K562 (cell line): ENCODE measurements at regions not wholly inside any gene's neighbourhood (a gene's known extent, or its start where the extent isn't known, plus 50 kb on each side); places are given as distances from the start of the nearest gene placed in this dataset.
A peak's percentile ranks its signal among the peaks of the same experiment; 100 is the strongest.

ENCODE experiments used
- ATAC-seq: fragments of 200-7000 bp; cut with Tn5 transposase; 3 replicates; pipeline ENCODE4 v1.9.1; 2020; ENCODE audit warnings: moderate library complexity
- BruUV-seq: library from RNA; stranded (reverse); fragments of 400-500 nt; replicated peaks from 2 replicates; lab custom pipeline; 2021; lab: Mats Ljungman, UMichigan
- CTCF ChIA-PET: fragments of 300-600 bp; formaldehyde crosslinking; extraction: SDS; loops from one replicate; lab custom pipeline; 2021; ENCODE audit warnings: low intra/inter-chr PET ratio; lab: Yijun Ruan, JAX
- POLR2A ChIA-PET: fragments of 300-600, 350-650 bp; sonication (Branson Sonifier 250); formaldehyde crosslinking; extraction: SDS; loops from one replicate; lab custom pipeline; 2021; ENCODE audit warnings: antibody characterized with exemption, inconsistent platforms; lab: Yijun Ruan, JAX
- DNase-seq, 4 experiments: peaks; one replicate each; pipeline versions ENCODE4 v3.0.0 to v3.0.0-alpha.2; 2011 to 2018; ENCODE audit warnings: low spot score in 3 of 4, mixed read lengths in 3 of 4; ENCODE audit errors: extremely low read depth in 1 of 4
- FAIRE-seq: peaks from 2 replicates; lab custom pipeline; 2011; peaks lifted over from hg19 to GRCh38; lab: Jason Lieb, UNC
- H2AFZ ChIP-seq: 2 replicates; pipeline ENCODE4 v1.6.0; 2011; ENCODE audit warnings: low read depth, low read length, control low read depth, inconsistent platforms
- H3K27ac ChIP-seq: fragments of 200-600 bp; 3 replicates; pipeline ENCODE4 v1.8.0; 2011; ENCODE audit warnings: low read depth, mild to moderate bottlenecking, control low read depth, inconsistent platforms, low read length, moderate library complexity, mixed read lengths; ENCODE audit errors: extremely low read depth
- H3K27me3 ChIP-seq, 2 experiments: fragments of 300-600 bp in 1 of 2; 2 replicates in 1 of 2; 3 replicates in 1 of 2; pipeline versions ENCODE4 v1.6.0 to v1.8.0; 2011; ENCODE audit warnings: inconsistent platforms in 2 of 2, low read length in 2 of 2, mild to moderate bottlenecking in 1 of 2, mixed read lengths in 1 of 2, moderate library complexity in 1 of 2; ENCODE audit not compliant: control insufficient read depth in 2 of 2, insufficient read depth in 2 of 2
- H3K36me3 ChIP-seq: fragments of 300-600 bp; 3 replicates; pipeline ENCODE4 v1.8.0; 2011; ENCODE audit warnings: mild to moderate bottlenecking, low read length, inconsistent platforms; ENCODE audit not compliant: control insufficient read depth, insufficient read depth
- H3K4me1 ChIP-seq, 2 experiments: fragments of 200-600 bp in 1 of 2; replicated peaks in 1 of 2; 2 replicates in 1 of 2; 3 replicates in 1 of 2; pipeline versions ENCODE4 v1.5.1 to v1.8.0; 2011; ENCODE audit warnings: inconsistent platforms in 2 of 2, low read length in 2 of 2, mild to moderate bottlenecking in 1 of 2, mixed read lengths in 1 of 2, moderate library complexity in 1 of 2; ENCODE audit not compliant: control insufficient read depth in 2 of 2, insufficient read depth in 2 of 2
- H3K4me2 ChIP-seq: 2 replicates; pipeline ENCODE4 v1.6.1; 2011; ENCODE audit warnings: low read length, control low read depth, inconsistent platforms, mixed read lengths; ENCODE audit not compliant: insufficient read depth
- H3K4me3 ChIP-seq: fragments of 200-600 bp; sonication (generic), shearing (Covaris generic); 2 replicates; pipeline ENCODE4 v1.5.1; 2016; ENCODE audit warnings: control low read depth, inconsistent platforms
- H3K79me2 ChIP-seq: fragments of 200-600 bp; 3 replicates; pipeline ENCODE4 v1.8.0; 2011; ENCODE audit warnings: low read length, inconsistent platforms; ENCODE audit not compliant: control insufficient read depth, insufficient read depth
- H3K9ac ChIP-seq, 2 experiments: 2 replicates each; pipeline versions ENCODE4 v1.6.0 to v1.6.1; 2011; ENCODE audit warnings: low read depth in 2 of 2, low read length in 2 of 2, control low read depth in 1 of 2, inconsistent platforms in 1 of 2, mild to moderate bottlenecking in 1 of 2, mixed read lengths in 1 of 2; ENCODE audit not compliant: insufficient read depth in 1 of 2
- H3K9me1 ChIP-seq: one replicate; pipeline ENCODE4 v1.6.0; 2011; ENCODE audit warnings: inconsistent platforms, mild to moderate bottlenecking, low read length, moderate library complexity; ENCODE audit not compliant: control insufficient read depth, insufficient read depth
- H3K9me3 ChIP-seq: replicated peaks from 2 replicates; pipeline ENCODE4 v1.5.1; 2011; ENCODE audit warnings: low read depth, low read length, inconsistent platforms; ENCODE audit not compliant: control insufficient read depth, insufficient read depth
- H4K20me1 ChIP-seq: replicated peaks from 2 replicates; pipeline ENCODE4 v1.6.1; 2011; ENCODE audit warnings: low read length, inconsistent platforms, mixed read lengths; ENCODE audit not compliant: control insufficient read depth, insufficient read depth
- ARID4B ChIP-seq: sonication (generic); formaldehyde crosslinking; IDR thresholded peaks from 2 replicates; pipeline ENCODE4 v1.8.0; 2022; ENCODE audit warnings: mild to moderate bottlenecking, missing genetic modification reagents
- ETV6 ChIP-seq, 3 experiments: fragments of 150-350 bp in 1 of 3; sonication (generic) in 1 of 3; formaldehyde crosslinking in 1 of 3; IDR thresholded peaks; 2 replicates each; pipeline versions ENCODE4 v1.6.1 to v1.8.0; 2014 to 2022; ENCODE audit warnings: borderline replicate concordance in 2 of 3, low read depth in 2 of 3, antibody characterized with exemption in 1 of 3, low read length in 1 of 3, mild to moderate bottlenecking in 1 of 3, missing genetic modification reagents in 1 of 3
- NFATC3 ChIP-seq: fragments of 450-650 bp; IDR thresholded peaks from 2 replicates; pipeline ENCODE4 v1.6.1; 2017; ENCODE audit warnings: mild to moderate bottlenecking
- PHF21A ChIP-seq: fragments of 450-650 bp; IDR thresholded peaks from 2 replicates; pipeline ENCODE4 v1.6.1; 2017; ENCODE audit warnings: low read depth, borderline replicate concordance
- PPARD ChIP-seq: fragments of 250-450 bp; sonication (Bioruptor Pico); IDR thresholded peaks from 2 replicates; pipeline ENCODE4 v1.8.0; 2022; ENCODE audit warnings: inconsistent platforms, mild to moderate bottlenecking, moderate library complexity
- PRMT5 ChIP-seq: sonication (generic); formaldehyde crosslinking; IDR thresholded peaks from 2 replicates; pipeline ENCODE4 v1.5.0; 2020; ENCODE audit warnings: missing genetic modification reagents
- PYGO2 ChIP-seq: fragments of 450-650 bp; IDR thresholded peaks from 2 replicates; pipeline ENCODE4 v1.6.1; 2016; ENCODE audit warnings: mild to moderate bottlenecking, missing genetic modification characterization, moderate library complexity, missing compliant biosample characterization
- TCF7L2 ChIP-seq: fragments of 150-350 bp; IDR thresholded peaks from 2 replicates; pipeline ENCODE4 v1.6.1; 2016; ENCODE audit warnings: low read depth, mild to moderate bottlenecking, low read length, moderate library complexity
- ZNF140 ChIP-seq: fragments of 250-450 bp; sonication (Bioruptor Pico); IDR thresholded peaks from 2 replicates; pipeline ENCODE4 v1.8.0; 2021; ENCODE audit warnings: moderate library complexity, mild to moderate bottlenecking, inconsistent platforms
- ZNF707 ChIP-seq: fragments of 250-450 bp; sonication (Bioruptor Pico); conservative IDR thresholded peaks from 2 replicates; pipeline ENCODE4 v1.8.0; 2022; ENCODE audit warnings: inconsistent platforms, mild to moderate bottlenecking, moderate library complexity
- WGBS: fragments of 100-300 bp; shearing (Covaris generic); methylation state at CpG from one replicate; pipeline ENCODE4 v1.1.6; 2016; ENCODE audit warnings: low coverage, mixed read lengths; ENCODE audit not compliant: insufficient coverage; ENCODE audit errors: missing lambda C conversion rate; 5-methylcytosine and 5-hydroxymethylcytosine counted together
- in situ Hi-C: fragments of 300-500 bp; cut with MboI; formaldehyde crosslinking; loops from 4 replicates; pipeline ENCODE4 v1.15.0; 2018; ENCODE audit warnings: inconsistent platforms, mixed read lengths
- intact Hi-C: fragments of 100-400 bp; cut with micrococcal nuclease; formaldehyde crosslinking; loops from 2 replicates; pipeline ENCODE4 v1.14.2; 2022
- TF ChIP-seq, protein P1 (sequence below): IDR thresholded peaks from 2 replicates; pipeline ENCODE4 v1.6.1; 2011; ENCODE audit not compliant: insufficient read length; ENCODE audit errors: extremely low read depth
- TF ChIP-seq, protein P2 (sequence below): fragments of 450-650 bp; IDR thresholded peaks from 2 replicates; pipeline ENCODE4 v1.6.1; 2017; ENCODE audit warnings: mild to moderate bottlenecking, moderate library complexity

DNA sequence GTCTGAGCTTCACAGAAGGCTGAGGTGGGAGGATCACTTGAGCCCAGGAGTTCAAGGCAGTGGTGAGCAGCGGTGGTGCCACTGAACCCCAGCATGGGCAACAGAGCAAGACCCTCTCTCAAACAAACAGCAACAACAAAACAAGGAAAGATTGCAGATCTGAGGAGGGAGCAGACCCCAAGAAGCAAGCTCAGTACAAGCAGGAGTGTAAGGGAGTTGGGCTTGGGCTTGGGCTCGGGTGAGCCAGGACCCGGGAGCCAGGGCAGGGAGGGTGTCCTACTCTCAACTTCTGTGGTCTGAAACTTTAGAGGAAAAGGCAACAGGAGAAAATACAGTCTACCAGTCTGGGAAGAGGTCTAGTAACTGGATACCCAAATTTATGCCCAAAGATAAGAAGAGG, 92.0 kb upstream of the RAB12 start:
- POLR2A ChIA-PET: interaction anchor here (0.7 to 1.8 kb wide), 2 partner anchors 15 to 1121 kb away, joined by 4 to 5 read pairs; no protein-coding TSS in a partner anchor
- WGBS: 0% methylated on average over 3 of the region's 3 CpGs
- no peak overlapping the region for H3K9ac ChIP-seq
- no peak overlapping the region for H2AFZ ChIP-seq
- in situ Hi-C loops: no loop called here
- FAIRE-seq (peak; percentile 56), DNase-seq (no peak)
- H3K27me3 ChIP-seq: peaks cover 16 to 27% of the 10 kb centered on the region in 2 experiments; a peak in 3 of 5 replicates
- no peaks in the 10 kb centered on the region for H3K79me2 ChIP-seq
- no peak overlapping the region for H3K4me2 ChIP-seq
- H4K20me1 ChIP-seq: no peaks in the 10 kb centered on the region; the same call in 1 of the 2 replicates
- intact Hi-C loops: no loop called here
- TF ChIP-seq ZNF140 (CRISPR knock-in tag) (no peak), NFATC3 (no peak), TCF7L2 (no peak), PPARD (no peak), PHF21A (no peak), ETV6 (IDR thresholded peaks at IDR 0.05; ENCODE audit: borderline replicate concordance in 1 of 2, low read depth in 2 of 2, low read length in 1 of 2) (no peak), ETV6 (CRISPR knock-in tag; IDR thresholded peaks at IDR 0.05; ENCODE audit: borderline replicate concordance) (no peak), ZNF707 (no peak), PYGO2 (tag) (no peak), PRMT5 (no peak), ARID4B (CRISPR knock-in tag) (no peak)
- TF ChIP-seq, protein P1, sequence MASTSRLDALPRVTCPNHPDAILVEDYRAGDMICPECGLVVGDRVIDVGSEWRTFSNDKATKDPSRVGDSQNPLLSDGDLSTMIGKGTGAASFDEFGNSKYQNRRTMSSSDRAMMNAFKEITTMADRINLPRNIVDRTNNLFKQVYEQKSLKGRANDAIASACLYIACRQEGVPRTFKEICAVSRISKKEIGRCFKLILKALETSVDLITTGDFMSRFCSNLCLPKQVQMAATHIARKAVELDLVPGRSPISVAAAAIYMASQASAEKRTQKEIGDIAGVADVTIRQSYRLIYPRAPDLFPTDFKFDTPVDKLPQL: no peak
- TF ChIP-seq, protein P2, sequence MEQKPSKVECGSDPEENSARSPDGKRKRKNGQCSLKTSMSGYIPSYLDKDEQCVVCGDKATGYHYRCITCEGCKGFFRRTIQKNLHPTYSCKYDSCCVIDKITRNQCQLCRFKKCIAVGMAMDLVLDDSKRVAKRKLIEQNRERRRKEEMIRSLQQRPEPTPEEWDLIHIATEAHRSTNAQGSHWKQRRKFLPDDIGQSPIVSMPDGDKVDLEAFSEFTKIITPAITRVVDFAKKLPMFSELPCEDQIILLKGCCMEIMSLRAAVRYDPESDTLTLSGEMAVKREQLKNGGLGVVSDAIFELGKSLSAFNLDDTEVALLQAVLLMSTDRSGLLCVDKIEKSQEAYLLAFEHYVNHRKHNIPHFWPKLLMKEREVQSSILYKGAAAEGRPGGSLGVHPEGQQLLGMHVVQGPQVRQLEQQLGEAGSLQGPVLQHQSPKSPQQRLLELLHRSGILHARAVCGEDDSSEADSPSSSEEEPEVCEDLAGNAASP: no peak
- TF ChIP-seq, all 486 proteins: peak for 0
- H3K9me1 ChIP-seq: no peaks in the 10 kb centered on the region
- ATAC-seq: no peak
- H3K4me1 ChIP-seq: no peaks in the 10 kb centered on the region
- no peak overlapping the region for H3K4me3 ChIP-seq
- no peak overlapping the region for H3K27ac ChIP-seq
- no TSS peak for BruUV-seq
- H3K9me3 ChIP-seq: no peaks in the 10 kb centered on the region
- H3K36me3 ChIP-seq: no peaks in the 10 kb centered on the region
- CTCF ChIA-PET: no interaction called here
